PC-3 (cell line): ENCODE measurements at regions not wholly inside any gene's neighbourhood (a gene's known extent, or its start where the extent isn't known, plus 50 kb on each side); places are given as distances from the start of the nearest gene placed in this dataset.

Experiments used
- CTCF ChIP-seq: fragments of 300-600 bp; sonication (generic); conservative IDR thresholded peaks from 2 replicates; pipeline ENCODE4 v1.5.1; 2017; ENCODE audit warnings: antibody characterized with exemption, low read depth, mild to moderate bottlenecking, low read length
- EZH2 ChIP-seq: fragments of 300-600 bp; sonication (generic); IDR thresholded peaks from one replicate; pipeline ENCODE4 v1.6.1; 2017; ENCODE audit warnings: antibody characterized with exemption, mild to moderate bottlenecking, low read length; ENCODE audit not compliant: unreplicated experiment
- EZH2phosphoT487 ChIP-seq: fragments of 300-600 bp; sonication (generic); IDR thresholded peaks from 2 replicates; pipeline ENCODE4 v1.6.1; 2018; ENCODE audit warnings: mild to moderate bottlenecking, antibody characterized with exemption, low read length, borderline replicate concordance

DNA sequence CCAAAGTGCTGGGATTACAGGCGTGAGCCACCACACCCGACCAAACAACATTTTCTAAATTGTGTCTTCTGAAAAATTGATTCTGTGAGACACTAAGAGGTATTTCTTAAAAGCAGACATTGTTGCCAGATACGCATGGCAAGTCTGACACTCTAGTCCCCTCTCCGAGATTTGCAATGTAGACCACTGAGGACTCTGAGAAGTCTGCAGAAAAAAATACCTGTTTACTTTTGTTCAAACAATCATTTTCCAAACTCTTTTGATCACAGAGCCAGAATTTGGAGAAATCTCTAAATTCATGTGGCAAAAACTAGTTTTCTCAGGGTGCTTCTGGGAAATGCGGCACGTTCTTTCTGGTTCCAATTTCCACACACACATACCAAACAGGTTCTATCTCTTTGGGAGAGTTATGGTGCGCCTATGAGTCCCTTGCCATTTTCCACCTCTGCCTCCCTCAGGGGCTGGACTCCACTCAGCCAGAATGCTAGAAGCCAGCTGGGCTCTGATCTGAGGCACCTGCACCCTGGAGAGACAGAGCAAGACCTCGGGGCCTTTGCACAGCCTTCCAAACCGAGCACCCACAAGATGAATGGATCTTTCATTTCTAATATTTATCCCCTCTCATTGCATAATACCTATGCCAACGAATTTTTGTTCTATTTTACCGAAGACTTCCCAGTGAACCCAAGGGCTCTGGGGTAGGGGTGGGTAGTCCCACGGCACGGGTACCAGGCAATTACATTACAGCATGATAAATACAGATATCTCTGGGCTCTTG, 152.7 kb downstream of the MYCN start:
- TF ChIP-seq EZH2 (no peak), CTCF (no peak), EZH2phosphoT487 (no peak)
